Stimulated activated CD4-positive, alpha-beta T cell treated with anti-CD3 and anti-CD28 coated beads, Interleukin-15, amount 100 ng/mL, for 1 hour (primary cell): ENCODE measurements at regions not wholly inside any gene's neighbourhood (a gene's known extent, or its start where the extent isn't known, plus 50 kb on each side); places are given as distances from the start of the nearest gene placed in this dataset.

Experiments used
- DNase-seq, 2 donors: peaks; one replicate each; pipeline ENCODE4 v3.0.0-alpha.2; 2020; ENCODE audit warnings: low read depth in 1 of 2, low spot score in 1 of 2

DNA sequence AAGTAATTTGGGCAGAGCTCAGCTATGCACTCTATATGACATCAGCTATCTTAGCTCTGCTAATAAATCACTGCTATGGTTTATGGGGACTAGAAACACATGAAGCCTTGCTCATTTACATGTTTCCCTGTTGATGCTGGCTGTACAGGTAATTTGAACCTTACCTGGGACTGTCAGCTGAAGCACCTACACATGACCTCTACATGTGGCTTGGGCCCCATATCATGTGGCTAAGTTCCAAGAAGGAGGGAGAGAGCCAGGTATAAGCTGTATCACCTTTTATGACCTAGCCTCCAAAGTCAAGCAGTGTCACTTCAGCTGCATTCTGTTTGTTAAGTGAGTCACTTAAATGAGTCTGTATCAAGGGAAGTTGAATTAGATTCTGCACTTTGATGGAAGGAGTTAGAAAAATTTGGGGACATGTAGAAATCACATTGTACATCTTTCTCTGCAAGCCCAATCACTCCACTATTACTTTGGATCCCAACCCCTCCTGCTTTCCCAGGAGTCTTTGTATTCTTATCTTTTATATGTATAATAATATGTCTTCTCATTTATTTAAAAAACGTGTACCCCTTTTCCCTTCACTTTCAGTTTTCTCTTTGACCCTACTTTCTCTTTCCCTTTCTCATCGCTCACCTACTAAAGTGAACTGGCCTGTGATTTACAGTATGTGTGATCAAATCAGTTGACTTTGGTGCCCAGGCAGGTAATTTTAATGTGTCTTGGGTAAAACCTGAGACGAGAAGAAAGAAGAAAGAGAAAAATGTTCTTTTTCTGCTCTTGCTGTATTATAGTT, 53.4 kb upstream of the PRKACB start:
- no peak for DNase-seq

DNA sequence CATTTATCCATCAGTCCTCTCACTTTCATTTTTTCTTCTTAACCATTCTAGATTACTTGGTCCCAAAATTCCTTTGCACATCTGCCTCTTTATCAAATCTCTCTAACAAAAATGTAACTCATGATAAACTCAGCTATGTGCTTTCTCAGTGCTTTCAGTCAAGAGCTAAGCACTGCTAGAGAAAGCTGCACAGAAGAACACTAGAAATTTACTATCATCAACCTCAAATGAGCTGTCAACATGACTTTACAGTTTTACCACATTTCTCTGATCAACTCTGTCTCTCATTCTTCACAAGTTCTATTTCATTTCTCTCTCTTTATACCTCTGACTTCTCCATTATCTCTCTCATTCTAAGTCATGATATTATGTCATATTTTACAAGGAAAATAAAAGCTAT, 54.2 kb upstream of the PRKACB start:
- DNase-seq: no peak

DNA sequence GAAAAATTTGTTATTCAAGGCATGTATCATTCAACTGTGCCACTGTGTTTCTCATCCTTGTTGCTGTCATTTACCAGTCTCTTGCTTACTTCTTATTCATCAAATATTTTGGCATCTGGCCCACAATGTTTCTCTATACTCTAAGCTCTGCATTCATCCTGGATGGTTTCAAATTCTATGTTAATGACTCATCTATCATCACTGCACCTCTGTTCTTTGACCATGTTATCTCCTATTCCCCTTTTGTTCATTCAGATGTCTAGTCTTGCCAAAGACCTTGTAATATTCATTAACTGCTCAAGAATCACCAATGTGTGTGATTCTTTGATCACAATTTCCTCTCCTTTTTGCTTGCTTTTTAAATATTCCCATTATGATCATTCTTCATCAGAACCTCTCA, 54.6 kb upstream of the PRKACB start:
- DNase-seq: no peak

DNA sequence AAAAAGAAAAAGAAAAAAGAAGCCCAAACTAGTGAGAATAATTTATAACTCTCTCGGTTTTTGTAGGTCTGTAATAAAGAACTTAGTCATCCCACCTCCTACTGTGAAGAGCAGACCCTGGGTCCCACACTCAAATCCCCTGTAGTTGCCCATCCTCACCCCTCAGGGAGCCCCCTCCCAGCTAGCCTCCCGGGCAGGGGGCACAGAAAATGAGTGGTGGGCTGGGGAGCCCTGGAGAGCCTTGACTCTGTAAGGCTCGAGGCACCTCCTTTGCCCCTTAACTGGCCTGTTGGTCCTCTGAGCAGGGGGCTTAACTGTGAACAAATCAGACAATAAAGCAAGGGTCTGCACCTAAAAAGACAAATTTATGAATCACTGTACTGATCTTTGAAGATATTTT, 57.5 kb upstream of the PRKACB start:
- no peak for DNase-seq

DNA sequence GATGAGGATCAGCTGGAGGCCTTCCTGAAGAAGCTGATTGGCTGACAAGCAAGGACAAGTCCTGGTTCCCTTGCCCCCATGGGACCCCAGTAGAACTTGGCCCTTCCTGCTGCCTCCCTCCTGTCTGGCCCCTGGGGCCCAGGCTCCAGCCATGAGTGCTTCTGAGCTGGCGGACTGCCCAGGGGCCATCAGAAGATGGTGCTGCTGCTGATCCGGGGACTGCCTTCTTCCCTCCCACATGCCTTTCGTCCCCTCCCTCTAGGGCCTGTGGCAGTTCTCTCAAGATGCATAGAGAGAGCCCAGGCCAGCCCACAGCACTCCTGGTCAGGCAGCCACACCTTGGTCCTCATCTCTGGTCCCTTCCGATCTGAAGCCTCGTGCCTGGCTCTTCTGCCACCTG, 57.9 kb upstream of the PRKACB start:
- DNase-seq: no peak

DNA sequence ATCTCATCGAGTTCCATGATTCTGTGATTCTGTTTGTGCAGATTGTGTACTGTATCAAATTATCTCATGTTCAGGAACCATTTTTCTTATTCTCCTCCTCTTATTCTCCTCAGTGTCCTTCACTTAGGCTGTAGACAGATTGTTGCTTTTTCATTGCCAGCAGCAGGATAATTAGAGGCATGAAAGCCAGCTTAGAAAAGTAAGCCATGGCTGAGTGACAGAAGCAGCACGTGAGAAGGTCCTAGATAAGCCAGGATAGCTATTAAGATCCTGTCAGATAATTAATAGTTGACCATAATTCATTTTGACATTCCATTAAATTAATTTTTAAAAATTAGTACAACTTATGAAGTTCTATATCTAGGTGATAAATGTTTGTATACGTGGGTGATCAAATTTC, 60.8 kb upstream of the PRKACB start:
- no peak for DNase-seq

DNA sequence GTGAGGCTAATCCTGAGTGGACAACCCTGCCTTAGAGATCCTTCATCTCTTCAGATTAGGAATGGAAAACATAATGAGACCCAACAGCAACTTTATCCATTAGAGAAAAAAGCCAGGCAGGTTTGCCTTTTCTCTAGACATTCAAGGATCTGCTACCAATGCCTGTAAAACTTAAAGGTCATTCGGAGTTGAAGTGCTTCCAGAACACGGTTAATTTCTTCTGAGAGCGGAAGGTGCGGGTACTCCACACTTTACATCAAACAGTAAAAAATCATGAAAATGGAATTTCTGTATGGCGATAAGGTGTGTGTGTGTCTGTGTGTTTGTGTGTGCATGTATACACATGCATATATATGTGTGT, 65.2 kb upstream of the PRKACB start:
- DNase-seq: no peak

DNA sequence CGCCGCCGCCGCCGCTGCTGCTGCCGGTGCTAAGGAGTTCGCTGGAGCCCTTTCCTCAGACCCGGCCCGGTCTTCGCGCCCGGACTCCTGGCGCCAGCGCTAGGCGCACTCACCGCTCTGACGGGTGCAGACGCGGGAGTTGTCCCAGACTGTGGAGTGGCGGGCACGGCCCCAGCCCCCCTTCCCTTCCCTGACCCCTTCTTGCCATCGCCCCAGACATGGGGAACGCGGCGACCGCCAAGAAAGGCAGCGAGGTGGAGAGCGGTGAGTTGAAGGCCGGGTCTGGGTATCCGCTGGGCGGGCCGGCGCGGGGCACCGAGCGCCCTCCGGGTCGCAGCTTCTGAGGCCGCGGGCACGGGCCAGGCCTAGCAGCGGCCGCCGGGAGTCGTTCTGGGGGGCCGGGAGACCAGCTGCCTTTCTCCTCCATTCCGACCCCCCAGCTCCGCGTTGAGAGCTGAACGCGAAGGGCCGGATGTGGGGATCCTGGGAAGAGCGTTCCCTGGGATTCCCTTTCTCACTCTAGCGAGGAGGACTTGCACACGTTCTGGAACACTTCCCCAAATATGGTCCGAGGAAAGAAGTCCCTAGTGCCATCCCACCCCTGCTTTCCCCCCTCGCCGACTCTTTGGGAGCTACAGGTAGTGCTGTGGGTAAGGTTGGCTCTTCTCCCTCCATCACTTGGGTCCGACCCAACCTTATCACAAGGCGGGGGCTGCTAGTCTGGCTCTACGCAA, 65.8 kb upstream of the PRKACB start:
- no peak for DNase-seq

DNA sequence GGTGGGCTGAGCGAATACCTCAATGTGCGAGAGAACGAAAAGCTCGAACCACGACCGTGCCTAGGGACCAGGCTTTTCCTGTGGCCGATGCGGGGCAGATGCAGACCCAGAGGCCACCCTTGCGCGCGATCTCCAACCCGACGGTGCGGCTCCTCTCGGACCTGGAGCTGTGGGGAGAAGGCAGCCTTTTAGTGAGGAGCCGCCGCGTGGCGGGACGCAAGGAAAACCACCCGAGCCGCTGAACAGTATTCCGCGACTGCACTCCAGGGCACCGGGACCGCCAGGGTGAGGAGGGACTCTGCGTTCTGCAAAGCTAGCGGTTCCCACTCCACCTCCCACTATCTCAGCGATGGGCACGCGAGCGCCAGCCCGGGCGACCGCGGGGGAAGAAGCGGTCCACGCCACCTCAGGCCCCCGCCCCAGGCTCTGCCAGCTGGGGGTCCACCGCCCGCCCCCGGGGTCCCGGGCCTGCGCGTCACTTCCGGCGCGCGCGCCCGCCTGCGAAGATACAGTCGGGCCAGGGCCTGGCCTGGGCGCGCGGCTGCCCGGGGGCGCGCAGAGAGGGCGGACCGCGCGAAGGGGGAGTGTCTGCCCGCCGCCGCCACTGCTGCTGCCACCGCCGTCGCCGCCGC, 66.5 kb upstream of the PRKACB start:
- peak; percentile 42 to 64 for DNase-seq

DNA sequence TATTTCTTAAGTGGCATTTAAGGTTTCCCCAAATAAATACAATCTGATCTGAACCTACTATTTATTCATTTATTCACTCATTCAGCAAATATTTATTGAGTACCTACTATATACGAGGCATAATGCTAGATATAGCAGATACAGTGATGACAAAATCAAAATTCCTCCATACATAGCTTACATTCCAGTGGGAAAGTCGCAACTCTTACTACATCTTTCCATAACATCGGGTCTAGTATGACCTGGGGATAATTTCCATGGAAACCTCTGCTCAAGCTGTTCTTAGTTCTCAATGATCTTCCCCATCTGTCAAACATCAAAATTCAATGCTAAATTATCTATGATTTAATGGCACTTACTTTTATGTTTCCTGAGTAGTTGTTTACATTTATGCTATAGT, 70.8 kb upstream of the PRKACB start:
- no peak for DNase-seq

DNA sequence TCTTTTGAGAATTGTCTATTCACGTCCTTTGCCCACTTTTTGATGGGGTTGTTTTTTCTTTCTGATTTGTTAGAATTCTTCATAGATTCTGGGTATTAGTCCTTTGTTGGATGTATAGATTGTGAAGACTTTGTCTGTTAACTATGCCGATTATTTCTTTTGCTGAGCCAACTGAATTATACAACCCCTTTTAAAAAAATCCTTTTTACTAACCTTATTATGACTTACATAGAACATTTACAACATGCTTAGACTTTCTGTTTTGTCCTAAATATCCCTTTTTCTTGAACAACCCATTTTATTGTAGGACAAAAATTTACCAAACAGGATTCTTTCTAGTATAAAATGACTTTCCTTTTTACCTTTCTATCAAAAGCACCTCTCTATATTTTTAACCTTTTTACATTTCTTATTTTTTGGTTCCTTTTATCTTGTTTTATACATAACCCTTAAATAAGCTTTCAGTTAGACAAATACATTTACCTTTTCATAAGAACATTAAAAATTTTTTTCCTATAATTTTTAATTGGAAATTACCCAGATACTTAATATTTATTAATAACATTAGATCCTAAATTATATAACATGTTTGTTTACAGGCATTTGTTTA, 70.4 kb upstream of the TTLL7 start:
- no peak for DNase-seq

DNA sequence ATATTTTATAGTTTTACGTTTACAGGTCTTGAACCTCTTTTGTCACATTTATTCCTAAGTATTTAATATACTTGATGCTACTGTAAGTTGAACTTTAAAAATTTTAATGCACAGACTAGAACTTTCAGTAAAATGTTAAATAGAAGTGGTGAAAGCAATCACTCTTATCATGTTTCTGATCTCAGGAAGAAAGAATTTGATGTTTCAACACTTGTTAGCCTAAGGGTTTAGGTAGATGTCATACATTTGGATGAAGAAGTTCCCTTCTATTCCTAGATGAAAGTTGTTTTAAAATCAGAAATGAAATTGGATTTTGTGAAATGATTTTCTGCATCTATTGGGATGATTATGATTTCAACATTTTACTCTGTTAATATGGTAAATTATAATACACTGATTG, 63.6 kb upstream of the TTLL7 start:
- DNase-seq: no peak

DNA sequence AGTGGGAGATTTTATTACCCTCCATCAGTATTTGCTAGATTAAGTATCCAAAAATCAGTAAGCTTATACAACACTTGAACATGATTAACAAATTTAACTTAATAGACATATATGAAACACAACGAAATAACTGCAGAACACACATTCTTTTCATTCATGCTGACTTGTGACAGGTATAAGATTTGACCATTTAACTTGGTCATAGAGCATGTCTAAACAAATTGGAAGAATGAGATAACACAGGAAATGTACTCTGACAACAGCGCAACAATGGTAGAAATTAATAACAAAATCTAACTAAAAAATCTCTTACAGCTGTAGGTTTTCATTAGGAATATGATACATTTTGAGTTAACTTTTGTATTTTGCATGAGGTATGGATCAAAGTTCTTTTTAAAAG, 62.4 kb upstream of the TTLL7 start:
- no peak for DNase-seq

DNA sequence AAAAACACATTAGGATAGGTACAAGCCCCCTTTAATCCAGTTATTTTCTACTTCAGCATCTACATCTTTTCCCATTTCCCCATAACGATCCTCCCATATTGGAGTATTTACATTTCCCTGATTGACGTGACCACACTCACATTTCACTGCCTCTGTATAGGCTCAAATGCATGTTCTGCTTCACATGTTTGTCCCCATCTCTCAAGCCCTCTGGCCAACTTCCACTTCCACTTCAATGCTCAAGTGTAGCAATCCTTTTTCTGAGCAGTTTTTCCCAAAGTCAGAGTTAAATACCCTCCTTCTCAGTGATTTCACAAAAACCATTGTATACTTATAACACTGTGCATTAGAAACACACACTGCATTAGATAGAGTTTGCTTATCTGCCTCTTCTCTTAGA, 61.8 kb upstream of the TTLL7 start:
- DNase-seq: no peak

DNA sequence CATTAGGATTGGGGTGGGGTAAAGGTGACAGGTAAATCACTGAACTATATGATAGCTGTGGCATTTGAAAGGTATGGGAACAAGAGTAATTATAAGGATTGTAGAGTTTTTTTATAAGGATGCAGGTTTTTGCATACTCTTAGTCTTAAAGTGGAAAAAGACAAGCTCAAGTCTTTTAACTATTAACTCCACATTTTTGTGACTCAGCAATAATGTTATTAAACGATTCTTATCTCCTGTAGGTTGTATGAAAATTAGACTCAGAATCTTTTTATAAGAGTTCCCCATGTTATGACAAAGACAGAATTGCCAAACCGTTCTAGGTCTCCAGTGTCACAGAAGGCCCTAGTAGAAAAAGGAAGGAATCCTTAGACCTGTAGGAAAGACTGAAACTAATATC, 49.9 kb upstream of the TTLL7 start:
- no peak for DNase-seq
